ENCODE measurements at regions not wholly inside any gene's neighbourhood (a gene's known extent, or its start where the extent isn't known, plus 50 kb on each side); places are given as distances from the start of the nearest gene placed in this dataset.

- no peak for DNase-seq
Observed at GRCh38 chr13:73879346-73880015, 254.7 kb downstream of the KLF12 start.

GRCh38 chr13:73877399-73877798, 256.8 kb downstream of the KLF12 start:
- DNase-seq = no peak

DNA sequence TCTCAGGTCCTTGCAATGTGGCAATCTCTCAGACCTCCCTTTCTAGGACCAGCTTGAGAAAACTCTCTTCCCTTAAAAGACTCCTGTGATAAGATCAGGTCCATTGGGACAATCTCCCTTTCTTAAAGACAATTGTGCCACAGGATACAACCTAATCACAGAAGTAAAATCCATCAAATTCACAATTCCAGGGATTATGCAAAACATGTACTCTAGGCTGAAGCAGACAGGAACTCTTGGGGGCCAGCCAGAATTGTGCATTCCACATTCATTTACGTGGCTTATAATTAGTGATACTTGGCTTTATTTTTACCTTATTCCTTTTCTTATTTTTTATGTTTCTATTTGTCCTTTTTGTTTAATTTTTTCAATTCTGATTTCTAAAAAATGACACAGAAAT, 257.9 kb downstream of the KLF12 start:
- DNase-seq = no peak

- DNase-seq = no peak
Observed at GRCh38 chr13:73873940-73874830, 260.0 kb downstream of the KLF12 start.

DNA sequence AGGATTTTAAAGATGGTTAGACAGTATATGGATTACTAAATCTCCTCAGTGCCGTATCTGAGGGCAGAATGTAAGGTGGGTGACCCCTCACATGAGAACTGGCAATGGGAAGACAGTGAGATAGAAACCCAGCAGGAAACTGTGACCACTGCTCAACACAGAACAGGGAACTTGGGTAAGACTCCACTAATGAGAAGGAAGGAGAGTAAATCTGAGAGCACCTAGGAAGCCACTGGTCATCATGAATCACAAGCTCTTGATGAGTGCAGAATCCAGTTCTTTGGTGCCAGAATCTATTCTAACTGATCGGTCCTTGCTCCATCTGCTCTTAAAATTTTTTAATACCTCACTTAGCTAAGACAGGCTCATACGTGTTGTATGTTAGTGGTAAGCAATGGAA, 261.8 kb downstream of the KLF12 start:
- no peak for DNase-seq

DNA sequence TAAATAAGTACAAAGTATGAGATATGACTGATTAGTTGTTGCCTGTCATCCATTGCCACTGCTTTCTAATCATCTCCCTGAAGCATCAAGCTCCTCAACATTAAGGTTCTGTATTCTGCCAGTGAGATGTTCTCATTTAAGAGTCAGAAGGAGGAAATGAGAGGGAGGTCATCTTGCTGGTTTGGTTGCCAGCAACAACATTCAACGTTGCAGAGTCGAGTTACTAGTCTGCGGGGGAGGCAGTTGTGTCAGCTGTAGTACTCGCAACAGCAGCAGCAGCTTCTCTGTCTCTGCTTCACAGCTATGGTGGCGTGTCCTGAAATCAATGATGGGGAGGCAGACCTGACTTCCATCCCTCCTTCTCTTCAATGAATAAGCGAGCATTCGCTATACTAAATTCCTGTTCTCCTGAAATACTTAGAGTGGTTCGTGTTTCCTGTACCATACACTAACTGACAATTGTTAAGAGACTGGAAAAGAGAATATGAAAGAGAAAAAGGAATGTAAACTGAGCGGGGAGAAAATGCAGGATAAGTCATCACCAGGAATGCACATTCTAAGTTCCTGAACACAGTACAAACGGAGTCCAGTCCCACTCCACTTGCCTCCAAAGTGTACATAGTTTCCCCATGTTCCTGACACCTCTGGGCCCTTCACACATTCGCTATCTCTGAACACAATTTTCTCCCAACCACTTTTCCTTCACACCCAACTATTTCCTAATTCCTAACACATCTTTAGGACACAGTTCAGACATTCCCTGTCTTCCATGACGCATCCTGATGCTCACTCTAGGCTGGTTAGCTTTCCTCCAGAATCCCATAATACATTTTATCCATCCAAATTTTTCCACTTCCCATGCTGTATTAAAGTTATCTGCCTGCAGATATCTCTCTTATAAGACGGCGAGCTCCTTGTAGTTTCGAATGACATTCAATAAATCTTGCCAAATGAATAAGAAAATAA, 263.0 kb downstream of the KLF12 start:
- peak; percentile 52 to 58 for DNase-seq

- no peak for DNase-seq
Observed at GRCh38 chr13:73870036-73870741, 264.0 kb downstream of the KLF12 start.

DNA sequence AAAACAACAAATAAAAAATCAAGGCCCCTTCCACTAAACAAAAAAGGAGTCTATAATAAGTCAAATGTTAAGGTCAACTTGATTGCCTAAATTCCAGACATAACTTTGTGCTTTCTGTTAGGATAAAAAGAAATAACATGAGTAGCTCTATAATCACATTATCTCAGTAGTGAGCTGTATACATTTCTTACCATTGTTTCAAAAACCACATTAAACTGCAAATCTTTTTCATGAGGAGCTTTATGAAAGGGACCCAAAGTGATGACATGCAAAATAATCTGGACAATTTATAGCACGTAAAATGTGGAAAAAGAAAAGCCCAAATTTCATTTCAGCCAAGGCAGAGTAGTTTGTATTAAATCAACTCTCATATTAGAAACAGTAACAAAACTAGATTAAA, 269.2 kb downstream of the KLF12 start:
- no peak for DNase-seq

DNA sequence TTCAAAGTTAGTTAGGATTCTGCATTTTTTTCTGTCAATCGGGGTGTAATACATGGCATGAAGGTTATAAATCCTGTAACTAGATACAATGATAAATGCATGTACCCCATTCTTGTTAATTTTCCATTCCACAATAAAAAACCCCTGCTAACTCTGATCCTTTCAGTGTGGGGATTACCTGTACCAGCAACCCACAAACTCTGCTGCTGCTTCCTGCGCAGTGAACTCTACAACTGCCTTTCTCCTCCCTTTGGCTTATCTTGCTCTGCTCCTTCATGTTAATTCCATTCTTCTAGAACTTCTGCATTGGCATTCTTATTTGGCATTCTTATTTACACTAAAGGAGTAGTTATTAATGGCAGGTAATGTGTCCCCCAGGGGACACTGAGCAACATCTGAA, 273.1 kb downstream of the KLF12 start:
- DNase-seq = no peak

- no peak for DNase-seq
Observed at GRCh38 chr13:73860501-73860900, 273.7 kb downstream of the KLF12 start.

DNA sequence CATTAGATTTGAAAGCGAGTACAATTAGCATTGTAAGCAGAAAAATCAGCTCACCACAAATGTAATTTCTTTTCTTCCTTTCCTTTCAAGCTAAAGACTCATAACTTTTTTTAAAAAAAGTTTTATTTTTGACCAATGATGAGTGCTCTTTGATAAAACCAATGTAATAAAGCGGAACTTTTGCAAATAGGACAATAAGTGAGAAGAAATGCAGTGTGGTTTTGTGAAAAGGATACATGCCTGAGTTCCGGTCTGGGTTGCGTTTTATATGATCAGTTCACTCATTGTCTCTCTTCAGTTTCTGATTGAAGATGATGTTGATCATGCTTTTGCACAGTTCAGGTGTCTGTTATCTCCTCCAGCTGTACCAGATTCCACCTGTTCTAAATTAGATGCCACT, 274.4 kb downstream of the KLF12 start:
- no peak for DNase-seq

DNA sequence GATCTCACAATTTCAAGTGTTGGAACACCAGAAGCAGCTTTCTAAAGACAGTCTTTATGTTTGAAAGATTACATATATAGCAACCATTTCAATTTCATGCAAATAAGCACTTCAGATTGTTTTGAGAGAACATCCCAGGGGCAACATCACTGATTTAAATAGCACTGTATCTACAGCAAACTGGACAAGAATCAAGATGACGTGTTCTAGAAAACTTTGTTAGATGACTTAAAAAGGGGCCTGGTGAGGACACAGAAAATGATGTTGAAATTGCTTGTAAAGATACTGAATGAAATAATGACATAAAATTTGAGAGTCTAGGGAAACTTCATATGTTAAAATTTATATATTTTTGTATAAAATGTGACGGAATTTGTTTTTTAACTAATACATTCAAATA, 277.1 kb downstream of the KLF12 start:
- DNase-seq = no peak

DNA sequence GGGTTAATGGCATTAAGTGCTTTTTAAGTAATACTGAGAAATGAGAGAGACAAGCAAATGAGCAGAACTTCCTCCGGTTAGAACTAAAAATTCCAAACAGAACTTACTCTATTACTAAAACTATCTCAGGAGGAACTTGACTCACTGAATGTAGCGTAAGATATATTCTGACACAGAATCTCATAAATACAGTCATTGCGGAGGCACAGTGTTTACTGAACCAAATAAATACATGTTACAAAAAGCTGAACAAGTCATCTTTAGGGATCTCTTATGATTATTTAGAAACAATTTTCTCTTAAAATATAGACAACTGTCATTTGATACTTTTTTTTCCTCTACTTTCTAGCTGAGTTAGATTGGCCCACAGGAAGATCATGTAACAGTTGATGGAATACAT, 283.1 kb downstream of the KLF12 start:
- DNase-seq = no peak

GRCh38 chr13:73850104-73850873, 283.9 kb downstream of the KLF12 start:
- DNase-seq = no peak

GRCh38 chr13:73849292-73849691, 284.9 kb downstream of the KLF12 start:
- peak; percentile 10 to 20 for DNase-seq

DNA sequence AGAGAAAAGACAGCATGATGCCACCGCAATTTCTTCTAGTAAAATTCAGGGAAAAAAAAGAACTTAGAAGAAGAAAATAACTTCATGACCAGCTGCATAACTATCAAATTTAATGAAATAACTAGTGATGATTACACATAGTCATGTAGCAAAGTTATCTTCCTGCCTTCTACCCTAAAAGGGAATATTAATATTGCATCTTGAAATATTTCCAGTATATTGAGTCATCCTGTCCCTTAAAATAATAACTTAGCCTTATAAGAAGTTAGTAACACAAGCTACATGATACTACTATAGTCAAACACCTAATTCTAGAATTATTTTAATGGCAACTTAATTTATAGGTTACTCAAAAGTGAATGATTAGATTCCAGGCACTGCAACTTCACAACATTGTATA, 289.2 kb downstream of the KLF12 start:
- no peak for DNase-seq

DNA sequence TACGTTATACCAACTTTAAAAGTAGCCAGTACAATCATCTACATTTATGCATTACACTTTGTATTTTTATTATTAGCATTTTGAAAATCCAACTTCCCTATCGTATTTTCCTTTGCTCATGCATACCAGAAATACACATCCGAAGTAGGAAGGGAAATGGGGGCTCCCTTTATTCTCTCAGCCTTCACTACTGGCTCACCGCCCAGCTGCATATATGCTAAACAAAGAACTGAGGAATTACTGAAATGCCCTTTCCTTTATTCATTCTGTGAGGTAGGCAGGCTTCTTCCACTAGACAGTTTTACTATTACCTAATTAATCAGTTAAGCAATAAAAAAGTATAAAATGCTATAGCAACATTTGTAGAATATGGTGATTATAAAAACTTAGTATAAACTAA, 291.6 kb downstream of the KLF12 start:
- no peak for DNase-seq

GRCh38 chr13:73842184-73842583, 292.0 kb downstream of the KLF12 start:
- DNase-seq = no peak

- no peak for DNase-seq
Observed at GRCh38 chr13:73837147-73837546, 297.1 kb downstream of the KLF12 start.

- peak; percentile 59 to 64 for DNase-seq
Observed at GRCh38 chr13:73835138-73835721, 299.0 kb downstream of the KLF12 start.

DNA sequence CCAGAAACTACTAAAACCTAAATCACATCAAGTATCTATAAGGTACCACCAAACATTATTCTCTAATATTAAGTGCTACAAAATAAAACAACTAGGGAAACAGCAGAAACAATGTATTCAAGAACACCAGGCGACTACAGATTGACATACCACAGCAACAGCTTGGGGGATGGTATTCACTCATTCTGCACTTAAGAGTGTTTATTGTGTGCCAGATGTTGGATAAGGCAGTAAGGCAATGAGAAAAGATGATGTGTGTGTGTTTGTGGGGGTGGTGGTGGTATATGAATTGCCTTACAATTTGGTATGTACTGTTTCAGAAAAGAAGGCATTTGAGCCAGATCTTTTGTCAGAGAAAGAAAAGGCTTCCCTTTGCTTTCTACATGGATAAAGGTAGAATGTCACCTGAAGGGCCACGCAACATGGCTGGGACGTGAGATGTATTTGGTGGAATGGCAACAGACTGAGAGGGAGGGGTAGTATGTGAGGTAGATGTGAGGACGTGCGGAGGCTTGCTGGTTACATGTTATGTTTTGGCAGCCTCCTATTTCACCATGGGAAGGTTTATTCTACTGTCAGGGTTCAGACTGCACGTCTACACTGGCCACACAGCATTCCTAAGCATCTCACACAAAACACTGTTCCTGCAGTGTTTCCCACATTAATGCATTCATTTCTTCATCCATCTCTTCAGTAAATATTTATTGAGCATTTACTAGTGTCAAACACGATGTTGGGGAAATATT, 300.7 kb downstream of the KLF12 start:
- DNase-seq = no peak

Data from Kasumi-1 (cell line).